T-helper 1 cell treated with Interleukin-12 subunit alpha and Interleukin-12 subunit beta and Interleukin-4 antibody, amounts not matched to agents 30 μg/mL and 1 μg/mL, for 36 hours (primary cell): ENCODE measurements at regions not wholly inside any gene's neighbourhood (a gene's known extent, or its start where the extent isn't known, plus 50 kb on each side); places are given as distances from the start of the nearest gene placed in this dataset.

ENCODE experiments used
- H3K27ac Mint-ChIP-seq: one replicate; pipeline ENCODE4 v1.8.0; 2021; ENCODE audit warnings: mild to moderate bottlenecking, mixed read lengths
- H3K27me3 Mint-ChIP-seq: one replicate; pipeline ENCODE4 v1.8.0; 2021; ENCODE audit warnings: low read depth, mixed read lengths
- H3K36me3 Mint-ChIP-seq: one replicate; pipeline ENCODE4 v1.8.0; 2021; ENCODE audit warnings: low read depth, mixed read lengths
- H3K4me1 Mint-ChIP-seq: one replicate; pipeline ENCODE4 v1.8.0; 2021; ENCODE audit warnings: low read depth, mixed read lengths
- H3K4me3 Mint-ChIP-seq: one replicate; pipeline ENCODE4 v1.8.0; 2021; ENCODE audit warnings: mild to moderate bottlenecking, moderate library complexity, mixed read lengths
- H3K9me3 Mint-ChIP-seq: one replicate; pipeline ENCODE4 v1.8.0; 2021; ENCODE audit warnings: mixed read lengths

DNA sequence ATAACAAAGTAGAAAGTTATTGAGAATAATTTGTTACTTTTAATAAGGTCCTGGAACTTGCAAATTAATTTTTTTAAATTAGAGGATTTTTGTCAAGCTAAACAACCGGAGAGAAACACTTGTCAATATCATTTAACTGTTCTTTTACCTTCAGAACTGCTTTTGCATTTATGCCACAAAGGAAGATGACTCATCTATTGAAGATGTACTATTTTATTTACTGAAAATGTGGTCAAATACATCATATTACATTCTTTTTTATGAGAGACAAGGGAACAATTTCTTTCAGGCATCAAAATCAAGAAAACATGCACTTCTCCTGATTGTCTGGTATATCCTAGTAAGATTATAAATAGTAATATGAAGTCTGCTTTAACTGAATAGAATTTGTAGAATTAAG lies 558.2 kb upstream of the PRMT6 start:
- Mint-ChIP-seq H3K27ac (no peak overlapping the region), H3K27me3 (no peaks in the 10 kb centered on the region), H3K4me3 (no peak overlapping the region), H3K36me3 (no peaks in the 10 kb centered on the region), H3K4me1 (no peaks in the 10 kb centered on the region), H3K9me3 (peaks cover 11% of the 10 kb centered on the region)

- Mint-ChIP-seq H3K9me3 (peaks cover 13% of the 10 kb centered on the region), H3K4me1 (no peaks in the 10 kb centered on the region), H3K27me3 (no peaks in the 10 kb centered on the region), H3K36me3 (no peaks in the 10 kb centered on the region), H3K4me3 (no peak overlapping the region), H3K27ac (no peak overlapping the region)
Measured at GRCh38 chr1:106502659-106503058, 553.8 kb upstream of the PRMT6 start.

DNA sequence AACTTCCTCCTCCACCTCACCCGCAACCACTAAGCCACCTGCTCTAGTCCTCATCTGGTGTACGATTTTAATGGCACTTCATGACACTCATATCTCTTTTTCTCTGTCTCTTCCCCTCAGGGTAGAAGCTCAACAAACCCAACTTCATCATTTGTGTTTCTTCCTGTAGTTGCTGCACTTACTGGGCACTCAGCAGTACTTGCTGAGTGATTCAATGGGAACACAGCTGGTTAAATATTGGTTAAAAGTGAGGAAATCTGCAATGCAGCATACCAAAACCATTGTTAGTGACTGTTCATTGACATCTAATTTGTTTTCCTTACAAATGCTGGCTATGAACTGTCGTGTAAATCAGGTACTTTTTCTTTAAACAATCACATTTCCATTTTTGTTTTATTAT lies 541.1 kb upstream of the PRMT6 start:
- H3K4me1 Mint-ChIP-seq, result no peaks in the 10 kb centered on the region
- H3K27ac Mint-ChIP-seq, result no peak overlapping the region

GRCh38 chr1:106517224-106517623 lies 539.2 kb upstream of the PRMT6 start:
- Mint-ChIP-seq H3K36me3 (no peaks in the 10 kb centered on the region), H3K27me3 (no peaks in the 10 kb centered on the region), H3K27ac (no peak overlapping the region), H3K4me1 (no peaks in the 10 kb centered on the region), H3K4me3 (no peak overlapping the region), H3K9me3 (peaks cover 4% of the 10 kb centered on the region)

More for the DNA sequence above, 541.1 kb upstream of the PRMT6 start:
- H3K27me3 Mint-ChIP-seq, result no peaks in the 10 kb centered on the region
- H3K4me3 Mint-ChIP-seq, result no peak overlapping the region
- no peaks in the 10 kb centered on the region for H3K36me3 Mint-ChIP-seq
- H3K9me3 Mint-ChIP-seq, result peaks cover 4% of the 10 kb centered on the region

- Mint-ChIP-seq H3K27ac (no peak overlapping the region), H3K9me3 (peaks cover 4% of the 10 kb centered on the region), H3K4me3 (no peak overlapping the region), H3K27me3 (no peaks in the 10 kb centered on the region), H3K36me3 (no peaks in the 10 kb centered on the region), H3K4me1 (no peaks in the 10 kb centered on the region)
Measured at GRCh38 chr1:106523497-106523896, 533.0 kb upstream of the PRMT6 start.

- no peaks in the 10 kb centered on the region for H3K36me3 Mint-ChIP-seq
- peaks cover 4% of the 10 kb centered on the region for H3K9me3 Mint-ChIP-seq
- H3K4me1 Mint-ChIP-seq, result no peaks in the 10 kb centered on the region
- no peaks in the 10 kb centered on the region for H3K27me3 Mint-ChIP-seq
- H3K27ac Mint-ChIP-seq, result no peak overlapping the region
- H3K4me3 Mint-ChIP-seq, result no peak overlapping the region
Measured at GRCh38 chr1:106524631-106525030, 531.8 kb upstream of the PRMT6 start.

- Mint-ChIP-seq H3K4me1 (no peaks in the 10 kb centered on the region), H3K27me3 (no peaks in the 10 kb centered on the region), H3K9me3 (peaks cover 4% of the 10 kb centered on the region), H3K27ac (no peak overlapping the region), H3K4me3 (no peak overlapping the region), H3K36me3 (no peaks in the 10 kb centered on the region)
Measured at GRCh38 chr1:106526650-106527049, 529.8 kb upstream of the PRMT6 start.

- Mint-ChIP-seq H3K36me3 (no peaks in the 10 kb centered on the region), H3K27me3 (no peaks in the 10 kb centered on the region), H3K9me3 (peaks cover 9% of the 10 kb centered on the region), H3K27ac (no peak overlapping the region), H3K4me3 (no peak overlapping the region), H3K4me1 (no peaks in the 10 kb centered on the region)
Measured at GRCh38 chr1:106534612-106535011, 521.9 kb upstream of the PRMT6 start.

DNA sequence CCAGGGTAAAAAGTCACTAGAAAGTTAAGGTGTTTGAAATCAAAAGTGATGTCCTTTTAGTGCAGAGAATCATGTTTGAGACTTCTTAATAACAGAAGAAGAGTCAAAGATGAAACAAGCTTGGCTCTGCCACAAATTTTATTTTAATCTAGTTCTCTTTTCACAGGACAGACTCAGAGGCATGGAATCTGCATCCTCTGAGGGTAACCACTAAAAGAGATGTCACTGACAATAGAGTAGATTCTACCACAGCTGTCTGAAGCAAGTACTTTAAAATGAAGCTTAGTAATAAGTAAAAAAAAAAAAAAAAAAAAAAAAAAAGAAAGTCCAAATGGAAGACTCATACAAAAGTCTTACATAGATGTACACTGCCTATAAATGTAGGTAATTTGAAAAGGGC lies 519.7 kb upstream of the PRMT6 start:
- Mint-ChIP-seq H3K9me3 (peaks cover 14% of the 10 kb centered on the region), H3K27ac (no peak overlapping the region), H3K27me3 (no peaks in the 10 kb centered on the region), H3K4me1 (no peaks in the 10 kb centered on the region), H3K36me3 (no peaks in the 10 kb centered on the region), H3K4me3 (no peak overlapping the region)

DNA sequence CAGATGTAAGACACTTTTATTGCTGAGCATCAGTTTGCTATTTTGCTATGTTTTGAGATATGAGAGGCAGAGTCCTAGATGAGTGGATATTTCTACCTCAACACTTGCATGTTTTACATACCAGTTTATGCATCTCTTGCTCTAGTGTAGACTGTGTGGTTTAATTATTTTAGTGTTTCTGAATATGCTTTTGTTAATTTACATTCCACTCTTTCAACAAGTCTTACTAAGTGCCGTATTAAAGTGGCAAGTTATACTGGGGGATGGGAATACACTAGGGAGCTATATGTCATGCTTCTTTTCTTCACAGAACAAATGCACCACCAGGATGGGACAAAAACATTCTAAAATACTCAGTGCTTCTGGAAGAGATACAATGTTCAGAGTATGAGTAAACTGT lies 507.7 kb upstream of the PRMT6 start:
- H3K4me1 Mint-ChIP-seq, result no peaks in the 10 kb centered on the region
- no peaks in the 10 kb centered on the region for H3K36me3 Mint-ChIP-seq
- H3K27ac Mint-ChIP-seq, result no peak overlapping the region
- H3K27me3 Mint-ChIP-seq, result no peaks in the 10 kb centered on the region
- H3K4me3 Mint-ChIP-seq, result no peak overlapping the region
- peaks cover 11% of the 10 kb centered on the region for H3K9me3 Mint-ChIP-seq

GRCh38 chr1:106554294-106554693 lies 502.2 kb upstream of the PRMT6 start:
- H3K4me3 Mint-ChIP-seq, result no peak overlapping the region
- H3K9me3 Mint-ChIP-seq, result peaks cover 27% of the 10 kb centered on the region
- no peaks in the 10 kb centered on the region for H3K4me1 Mint-ChIP-seq
- H3K27me3 Mint-ChIP-seq, result no peaks in the 10 kb centered on the region
- H3K27ac Mint-ChIP-seq, result no peak overlapping the region
- no peaks in the 10 kb centered on the region for H3K36me3 Mint-ChIP-seq

DNA sequence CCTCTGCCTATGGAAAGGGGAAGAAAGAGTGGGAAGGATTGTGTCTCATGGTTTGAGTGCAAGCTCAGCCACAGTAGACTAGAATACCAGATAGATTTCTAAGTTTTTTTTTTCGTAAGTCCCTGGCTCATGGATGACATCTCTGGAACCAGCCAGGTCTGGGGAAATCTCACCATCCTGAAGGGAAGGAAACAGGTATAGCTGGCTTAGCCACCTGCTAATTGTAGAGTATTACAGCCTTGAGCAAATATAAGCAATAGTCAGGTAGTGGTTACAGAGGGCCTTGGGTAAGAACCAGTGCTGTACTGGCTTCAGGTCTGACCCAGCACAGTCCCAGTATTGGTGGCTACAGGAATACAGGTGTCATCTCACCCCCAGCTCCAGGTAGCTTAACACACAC lies 500.9 kb upstream of the PRMT6 start:
- H3K27me3 Mint-ChIP-seq, result no peaks in the 10 kb centered on the region
- no peaks in the 10 kb centered on the region for H3K4me1 Mint-ChIP-seq
- H3K4me3 Mint-ChIP-seq, result no peak overlapping the region
- H3K36me3 Mint-ChIP-seq, result no peaks in the 10 kb centered on the region
- H3K27ac Mint-ChIP-seq, result no peak overlapping the region
- peaks cover 34% of the 10 kb centered on the region for H3K9me3 Mint-ChIP-seq

GRCh38 chr1:106564192-106564591 lies 492.3 kb upstream of the PRMT6 start:
- H3K4me1 Mint-ChIP-seq, result no peaks in the 10 kb centered on the region
- H3K36me3 Mint-ChIP-seq, result no peaks in the 10 kb centered on the region
- peaks cover 12% of the 10 kb centered on the region for H3K9me3 Mint-ChIP-seq
- H3K27me3 Mint-ChIP-seq, result no peaks in the 10 kb centered on the region
- H3K4me3 Mint-ChIP-seq, result no peak overlapping the region
- no peak overlapping the region for H3K27ac Mint-ChIP-seq

GRCh38 chr1:106568201-106568974 lies 488.1 kb upstream of the PRMT6 start:
- Mint-ChIP-seq H3K9me3 (peaks cover 4% of the 10 kb centered on the region), H3K27ac (no peak overlapping the region), H3K4me3 (no peak overlapping the region), H3K4me1 (no peaks in the 10 kb centered on the region), H3K36me3 (no peaks in the 10 kb centered on the region), H3K27me3 (no peaks in the 10 kb centered on the region)

GRCh38 chr1:106571109-106571508 lies 485.4 kb upstream of the PRMT6 start:
- Mint-ChIP-seq H3K27ac (no peak overlapping the region), H3K9me3 (peaks cover 4% of the 10 kb centered on the region), H3K27me3 (no peaks in the 10 kb centered on the region), H3K36me3 (no peaks in the 10 kb centered on the region), H3K4me1 (no peaks in the 10 kb centered on the region), H3K4me3 (no peak overlapping the region)

- H3K27me3 Mint-ChIP-seq, result no peaks in the 10 kb centered on the region
- H3K36me3 Mint-ChIP-seq, result no peaks in the 10 kb centered on the region
- no peak overlapping the region for H3K4me3 Mint-ChIP-seq
- no peaks in the 10 kb centered on the region for H3K4me1 Mint-ChIP-seq
- peaks cover 16% of the 10 kb centered on the region for H3K9me3 Mint-ChIP-seq
- no peak overlapping the region for H3K27ac Mint-ChIP-seq
Measured at GRCh38 chr1:106584107-106584506, 472.4 kb upstream of the PRMT6 start.
